ENCODE measurements at regions not wholly inside any gene's neighbourhood (a gene's known extent, or its start where the extent isn't known, plus 50 kb on each side); places are given as distances from the start of the nearest gene placed in this dataset.

- Histone ChIP-seq H3K36me3 (ENCODE audit: control insufficient read depth, low read depth, low read length) (no peaks in the 10 kb centered on the region), H3K4me3 (ENCODE audit: low read length) (no peak overlapping the region), H3K27ac (ENCODE audit: low read length) (no peak overlapping the region), H3K9me3 (ENCODE audit: control insufficient read depth, low read depth, low read length) (no peaks in the 10 kb centered on the region), H3K27me3 (ENCODE audit: control insufficient read depth, insufficient read depth, low read length) (no peaks in the 10 kb centered on the region), H3K4me1 (ENCODE audit: control insufficient read depth, low read depth, low read length) (peaks cover 4% of the 10 kb centered on the region), H3K9ac (ENCODE audit: low read length) (no peak overlapping the region)
These were observed 74.5 kb upstream of the KCNK12 start for GRCh38 chr2:47645246-47645645.

GRCh38 chr2:47644351-47644750 is 73.6 kb upstream of the KCNK12 start:
- Histone ChIP-seq H3K9ac (ENCODE audit: low read length) (no peak overlapping the region), H3K4me1 (ENCODE audit: control insufficient read depth, low read depth, low read length) (peaks cover 4% of the 10 kb centered on the region), H3K27ac (ENCODE audit: low read length) (no peak overlapping the region)

GRCh38 chr2:47641366-47641765 is 70.6 kb upstream of the KCNK12 start:
- peaks cover 14% of the 10 kb centered on the region for H3K4me1 ChIP-seq (ENCODE audit: control insufficient read depth, low read depth, low read length)
- H3K9ac ChIP-seq (ENCODE audit: low read length): no peak overlapping the region
- no peak overlapping the region for H3K27ac ChIP-seq (ENCODE audit: low read length)
- no peaks in the 10 kb centered on the region for H3K27me3 ChIP-seq (ENCODE audit: control insufficient read depth, insufficient read depth, low read length)
- H3K4me3 ChIP-seq (ENCODE audit: low read length): no peak overlapping the region
- H3K9me3 ChIP-seq (ENCODE audit: control insufficient read depth, low read depth, low read length): no peaks in the 10 kb centered on the region
- H3K36me3 ChIP-seq (ENCODE audit: control insufficient read depth, low read depth, low read length): no peaks in the 10 kb centered on the region

More at GRCh38 chr2:47644351-47644750, 73.6 kb upstream of the KCNK12 start:
- Histone ChIP-seq H3K36me3 (ENCODE audit: control insufficient read depth, low read depth, low read length) (no peaks in the 10 kb centered on the region), H3K27me3 (ENCODE audit: control insufficient read depth, insufficient read depth, low read length) (no peaks in the 10 kb centered on the region), H3K9me3 (ENCODE audit: control insufficient read depth, low read depth, low read length) (no peaks in the 10 kb centered on the region), H3K4me3 (ENCODE audit: low read length) (no peak overlapping the region)

GRCh38 chr2:47640356-47640755 is 69.6 kb upstream of the KCNK12 start:
- no peaks in the 10 kb centered on the region for H3K36me3 ChIP-seq (ENCODE audit: control insufficient read depth, low read depth, low read length)
- H3K4me3 ChIP-seq (ENCODE audit: low read length): no peak overlapping the region
- H3K27ac ChIP-seq (ENCODE audit: low read length): no peak overlapping the region
- no peaks in the 10 kb centered on the region for H3K9me3 ChIP-seq (ENCODE audit: control insufficient read depth, low read depth, low read length)
- no peak overlapping the region for H3K9ac ChIP-seq (ENCODE audit: low read length)
- H3K4me1 ChIP-seq (ENCODE audit: control insufficient read depth, low read depth, low read length): peaks cover 23% of the 10 kb centered on the region
- no peaks in the 10 kb centered on the region for H3K27me3 ChIP-seq (ENCODE audit: control insufficient read depth, insufficient read depth, low read length)

- Histone ChIP-seq H3K9me3 (ENCODE audit: control insufficient read depth, low read depth, low read length) (no peaks in the 10 kb centered on the region), H3K27me3 (ENCODE audit: control insufficient read depth, insufficient read depth, low read length) (no peaks in the 10 kb centered on the region), H3K4me3 (ENCODE audit: low read length) (no peak overlapping the region), H3K36me3 (ENCODE audit: control insufficient read depth, low read depth, low read length) (no peaks in the 10 kb centered on the region), H3K9ac (ENCODE audit: low read length) (no peak overlapping the region), H3K4me1 (ENCODE audit: control insufficient read depth, low read depth, low read length) (peaks cover 26% of the 10 kb centered on the region), H3K27ac (ENCODE audit: low read length) (no peak overlapping the region)
These were observed 68.7 kb upstream of the KCNK12 start for GRCh38 chr2:47639467-47639866.

GRCh38 chr2:47638430-47638829 is 67.6 kb upstream of the KCNK12 start:
- H3K4me3 ChIP-seq (ENCODE audit: low read length): no peak overlapping the region
- no peak overlapping the region for H3K9ac ChIP-seq (ENCODE audit: low read length)
- H3K36me3 ChIP-seq (ENCODE audit: control insufficient read depth, low read depth, low read length): no peaks in the 10 kb centered on the region
- H3K27ac ChIP-seq (ENCODE audit: low read length): no peak overlapping the region
- H3K9me3 ChIP-seq (ENCODE audit: control insufficient read depth, low read depth, low read length): no peaks in the 10 kb centered on the region
- no peaks in the 10 kb centered on the region for H3K27me3 ChIP-seq (ENCODE audit: control insufficient read depth, insufficient read depth, low read length)
- H3K4me1 ChIP-seq (ENCODE audit: control insufficient read depth, low read depth, low read length): peaks cover 26% of the 10 kb centered on the region

- Histone ChIP-seq H3K4me3 (ENCODE audit: low read length) (peak overlapping the region; percentile 2), H3K9ac (ENCODE audit: low read length) (no peak overlapping the region), H3K36me3 (ENCODE audit: control insufficient read depth, low read depth, low read length) (no peaks in the 10 kb centered on the region), H3K27me3 (ENCODE audit: control insufficient read depth, insufficient read depth, low read length) (no peaks in the 10 kb centered on the region), H3K4me1 (ENCODE audit: control insufficient read depth, low read depth, low read length) (peaks cover 23% of the 10 kb centered on the region), H3K27ac (ENCODE audit: low read length) (no peak overlapping the region), H3K9me3 (ENCODE audit: control insufficient read depth, low read depth, low read length) (no peaks in the 10 kb centered on the region)
These were observed 65.9 kb upstream of the KCNK12 start for GRCh38 chr2:47636596-47637264.

GRCh38 chr2:47636176-47636575 is 65.4 kb upstream of the KCNK12 start:
- no peak overlapping the region for H3K9ac ChIP-seq (ENCODE audit: low read length)
- no peak overlapping the region for H3K27ac ChIP-seq (ENCODE audit: low read length)
- peak overlapping the region; percentile 2 for H3K4me3 ChIP-seq (ENCODE audit: low read length)
- H3K9me3 ChIP-seq (ENCODE audit: control insufficient read depth, low read depth, low read length): no peaks in the 10 kb centered on the region
- no peaks in the 10 kb centered on the region for H3K27me3 ChIP-seq (ENCODE audit: control insufficient read depth, insufficient read depth, low read length)
- peaks cover 22% of the 10 kb centered on the region for H3K4me1 ChIP-seq (ENCODE audit: control insufficient read depth, low read depth, low read length)
- H3K36me3 ChIP-seq (ENCODE audit: control insufficient read depth, low read depth, low read length): no peaks in the 10 kb centered on the region

GRCh38 chr2:47632754-47633153 is 62.0 kb upstream of the KCNK12 start:
- H3K36me3 ChIP-seq (ENCODE audit: control insufficient read depth, low read depth, low read length): no peaks in the 10 kb centered on the region
- no peak overlapping the region for H3K4me3 ChIP-seq (ENCODE audit: low read length)
- no peaks in the 10 kb centered on the region for H3K9me3 ChIP-seq (ENCODE audit: control insufficient read depth, low read depth, low read length)
- H3K27ac ChIP-seq (ENCODE audit: low read length): no peak overlapping the region
- no peak overlapping the region for H3K9ac ChIP-seq (ENCODE audit: low read length)
- no peaks in the 10 kb centered on the region for H3K27me3 ChIP-seq (ENCODE audit: control insufficient read depth, insufficient read depth, low read length)
- peaks cover 22% of the 10 kb centered on the region for H3K4me1 ChIP-seq (ENCODE audit: control insufficient read depth, low read depth, low read length)

- no peaks in the 10 kb centered on the region for H3K27me3 ChIP-seq (ENCODE audit: control insufficient read depth, insufficient read depth, low read length)
- no peaks in the 10 kb centered on the region for H3K9me3 ChIP-seq (ENCODE audit: control insufficient read depth, low read depth, low read length)
These were observed 61.1 kb upstream of the KCNK12 start for GRCh38 chr2:47631792-47632398.

GRCh38 chr2:47631306-47631705 is 60.5 kb upstream of the KCNK12 start:
- no peak overlapping the region for H3K4me3 ChIP-seq (ENCODE audit: low read length)
- H3K36me3 ChIP-seq (ENCODE audit: control insufficient read depth, low read depth, low read length): no peaks in the 10 kb centered on the region
- peaks cover 11% of the 10 kb centered on the region for H3K4me1 ChIP-seq (ENCODE audit: control insufficient read depth, low read depth, low read length)
- no peak overlapping the region for H3K9ac ChIP-seq (ENCODE audit: low read length)
- H3K9me3 ChIP-seq (ENCODE audit: control insufficient read depth, low read depth, low read length): no peaks in the 10 kb centered on the region
- no peaks in the 10 kb centered on the region for H3K27me3 ChIP-seq (ENCODE audit: control insufficient read depth, insufficient read depth, low read length)
- H3K27ac ChIP-seq (ENCODE audit: low read length): no peak overlapping the region

More at GRCh38 chr2:47631792-47632398, 61.1 kb upstream of the KCNK12 start:
- H3K4me1 ChIP-seq (ENCODE audit: control insufficient read depth, low read depth, low read length): peaks cover 17% of the 10 kb centered on the region
- no peaks in the 10 kb centered on the region for H3K36me3 ChIP-seq (ENCODE audit: control insufficient read depth, low read depth, low read length)
- H3K4me3 ChIP-seq (ENCODE audit: low read length): no peak overlapping the region
- H3K9ac ChIP-seq (ENCODE audit: low read length): no peak overlapping the region
- no peak overlapping the region for H3K27ac ChIP-seq (ENCODE audit: low read length)
